Caco-2 (cell line): ENCODE measurements at regions not wholly inside any gene's neighbourhood (a gene's known extent, or its start where the extent isn't known, plus 50 kb on each side); places are given as distances from the start of the nearest gene placed in this dataset.

Source experiments
- BruUV-seq: library from RNA; stranded (reverse); fragments of 400-500 nt; replicated peaks from 2 replicates; lab custom pipeline; 2021; lab: Mats Ljungman, UMichigan
- CTCF ChIA-PET: fragments of 300-600 bp; sonication (Branson Sonifier 250); formaldehyde crosslinking; loops from one replicate; lab custom pipeline; 2022; ENCODE audit warnings: antibody characterized with exemption; lab: Charles Lee
- POLR2A ChIA-PET: fragments of 300-600 bp; sonication (Branson Sonifier 250); formaldehyde crosslinking; loops from one replicate; lab custom pipeline; 2022; ENCODE audit warnings: antibody characterized with exemption; lab: Charles Lee
- DNase-seq, 2 experiments: peaks; one replicate each; pipeline versions ENCODE4 v3.0.0 to v3.0.0-alpha.2; 2020 to 2022
- H3K27me3 ChIP-seq: replicated peaks from 2 replicates; pipeline ENCODE4 v1.6.0; 2011; ENCODE audit warnings: low read length; ENCODE audit not compliant: control insufficient read depth, insufficient read depth
- H3K36me3 ChIP-seq: 2 replicates; pipeline ENCODE4 v1.5.1; 2011; ENCODE audit warnings: low read length; ENCODE audit not compliant: control insufficient read depth, insufficient read depth
- H3K4me1 ChIP-seq: fragments of 250-450 bp; sonication (Bioruptor Pico); 2 replicates; pipeline ENCODE4 v1.5.1; 2020; ENCODE audit warnings: mild to moderate bottlenecking
- H3K4me3 ChIP-seq: 2 replicates; pipeline ENCODE4 v1.5.1; 2011; ENCODE audit warnings: low read depth, mild to moderate bottlenecking, control low read depth, low read length
- H3K9me3 ChIP-seq: fragments of 250-450 bp; sonication (Bioruptor Pico); 2 replicates; pipeline ENCODE4 v1.5.1; 2020; ENCODE audit warnings: mild to moderate bottlenecking, moderate library complexity
- H3K27ac Mint-ChIP-seq: one replicate; pipeline ENCODE4 v1.8.0; 2022; ENCODE audit warnings: mixed read lengths; ENCODE audit not compliant: unreplicated experiment
- H3K27me3 Mint-ChIP-seq: one replicate; pipeline ENCODE4 v1.8.0; 2022; ENCODE audit warnings: mixed read lengths; ENCODE audit not compliant: insufficient read depth, unreplicated experiment
- H3K36me3 Mint-ChIP-seq: one replicate; pipeline ENCODE4 v1.8.0; 2022; ENCODE audit warnings: mild to moderate bottlenecking, mixed read lengths; ENCODE audit not compliant: insufficient read depth, unreplicated experiment
- H3K4me1 Mint-ChIP-seq: one replicate; pipeline ENCODE4 v1.8.0; 2022; ENCODE audit warnings: low read depth, mixed read lengths; ENCODE audit not compliant: unreplicated experiment
- H3K4me3 Mint-ChIP-seq: one replicate; pipeline ENCODE4 v1.8.0; 2022; ENCODE audit warnings: mild to moderate bottlenecking, moderate library complexity, mixed read lengths; ENCODE audit not compliant: unreplicated experiment
- H3K9me3 Mint-ChIP-seq: one replicate; pipeline ENCODE4 v1.8.0; 2022; ENCODE audit warnings: mixed read lengths; ENCODE audit not compliant: unreplicated experiment
- CTCF ChIP-seq, 2 experiments: fragments of 200-600 bp in 1 of 2; IDR thresholded peaks; 1 replicate in 1 of 2; 2 replicates in 1 of 2; pipeline versions ENCODE4 v1.5.1 to v1.8.0; 2011 to 2022; ENCODE audit warnings: antibody characterized with exemption in 1 of 2, control low read depth in 1 of 2, inconsistent platforms in 1 of 2, low read depth in 1 of 2, low read length in 1 of 2, mild to moderate bottlenecking in 1 of 2, moderate library complexity in 1 of 2; ENCODE audit not compliant: insufficient read depth in 1 of 2, severe bottlenecking in 1 of 2, unreplicated experiment in 1 of 2
- intact Hi-C: fragments of 100-400 bp; cut with micrococcal nuclease; formaldehyde crosslinking; loops from one replicate; pipeline ENCODE4 v1.10.0; 2022; ENCODE audit not compliant: unreplicated experiment

- Histone ChIP-seq H3K27me3 (no peaks in the 10 kb centered on the region), H3K4me3 (no peak overlapping the region), H3K36me3 (no peaks in the 10 kb centered on the region), H3K9me3 (peaks cover 16% of the 10 kb centered on the region), H3K4me1 (peaks cover 44% of the 10 kb centered on the region)
- no peak for DNase-seq
- H3K4me3 Mint-ChIP-seq: no peak overlapping the region
- H3K27ac Mint-ChIP-seq: peak overlapping the region; percentile 73
- H3K36me3 Mint-ChIP-seq: peaks cover 11% of the 10 kb centered on the region
- intact Hi-C loops: loop anchor here (5.0 kb wide), 1 partner anchor 41 kb away; no protein-coding TSS in a partner anchor
- TF ChIP-seq CTCF (IDR thresholded peaks at IDR 0.05; ENCODE audit: insufficient read depth in 1 of 2, low read depth in 1 of 2, low read length in 1 of 2, severe bottlenecking in 1 of 2, unreplicated experiment in 1 of 2): no peak
- H3K9me3 Mint-ChIP-seq: peaks cover 10% of the 10 kb centered on the region
- no peaks in the 10 kb centered on the region for H3K27me3 Mint-ChIP-seq
- peaks cover 29% of the 10 kb centered on the region for H3K4me1 Mint-ChIP-seq
- BruUV-seq: no TSS peak
- CTCF ChIA-PET: no interaction called here
- POLR2A ChIA-PET: no interaction called here
Measured at GRCh38 chr16:10321407-10322387, 64.2 kb upstream of the ATF7IP2 start.

GRCh38 chr16:10322723-10323527 is 62.9 kb upstream of the ATF7IP2 start:
- H3K36me3 Mint-ChIP-seq: peaks cover 8% of the 10 kb centered on the region
- peaks cover 28% of the 10 kb centered on the region for H3K4me1 Mint-ChIP-seq
- CTCF ChIA-PET: no interaction called here
- BruUV-seq: no TSS peak
- POLR2A ChIA-PET: no interaction called here
- Histone ChIP-seq H3K36me3 (no peaks in the 10 kb centered on the region), H3K4me3 (no peak overlapping the region), H3K4me1 (peaks cover 42% of the 10 kb centered on the region), H3K27me3 (no peaks in the 10 kb centered on the region), H3K9me3 (peaks cover 9% of the 10 kb centered on the region)
- TF ChIP-seq CTCF (IDR thresholded peaks at IDR 0.05; ENCODE audit: insufficient read depth in 1 of 2, low read depth in 1 of 2, low read length in 1 of 2, severe bottlenecking in 1 of 2, unreplicated experiment in 1 of 2): no peak
- no peaks in the 10 kb centered on the region for H3K27me3 Mint-ChIP-seq
- H3K9me3 Mint-ChIP-seq: peaks cover 10% of the 10 kb centered on the region
- peak overlapping the region; percentile 4 for H3K4me3 Mint-ChIP-seq
- peak; percentile 67 to 85 for DNase-seq
- peak overlapping the region; percentile 60 for H3K27ac Mint-ChIP-seq
- intact Hi-C loops: loop anchor here (1.0 to 5.0 kb wide), 2 partner anchors 9 to 39 kb away; no protein-coding TSS in a partner anchor

- H3K9me3 Mint-ChIP-seq: peaks cover 10% of the 10 kb centered on the region
- Histone ChIP-seq H3K4me3 (no peak overlapping the region), H3K4me1 (peaks cover 37% of the 10 kb centered on the region), H3K27me3 (no peaks in the 10 kb centered on the region), H3K9me3 (peaks cover 6% of the 10 kb centered on the region), H3K36me3 (no peaks in the 10 kb centered on the region)
- ChIA-PET POLR2A (no interaction called here), CTCF (no interaction called here)
- peaks cover 8% of the 10 kb centered on the region for H3K36me3 Mint-ChIP-seq
- intact Hi-C loops: loop anchor here (1.0 to 5.0 kb wide), 2 partner anchors 9 to 39 kb away; no protein-coding TSS in a partner anchor
- no peaks in the 10 kb centered on the region for H3K27me3 Mint-ChIP-seq
- DNase-seq: no peak
- peaks cover 25% of the 10 kb centered on the region for H3K4me1 Mint-ChIP-seq
- H3K27ac Mint-ChIP-seq: peak overlapping the region; percentile 60
- peak overlapping the region; percentile 4 for H3K4me3 Mint-ChIP-seq
- BruUV-seq: no TSS peak
- no peak for TF ChIP-seq CTCF (IDR thresholded peaks at IDR 0.05; ENCODE audit: insufficient read depth in 1 of 2, low read depth in 1 of 2, low read length in 1 of 2, severe bottlenecking in 1 of 2, unreplicated experiment in 1 of 2)
Measured at GRCh38 chr16:10323528-10323869, 62.4 kb upstream of the ATF7IP2 start.
